ENCODE measurements at regions not wholly inside any gene's neighbourhood (a gene's known extent, or its start where the extent isn't known, plus 50 kb on each side); places are given as distances from the start of the nearest gene placed in this dataset.

DNA sequence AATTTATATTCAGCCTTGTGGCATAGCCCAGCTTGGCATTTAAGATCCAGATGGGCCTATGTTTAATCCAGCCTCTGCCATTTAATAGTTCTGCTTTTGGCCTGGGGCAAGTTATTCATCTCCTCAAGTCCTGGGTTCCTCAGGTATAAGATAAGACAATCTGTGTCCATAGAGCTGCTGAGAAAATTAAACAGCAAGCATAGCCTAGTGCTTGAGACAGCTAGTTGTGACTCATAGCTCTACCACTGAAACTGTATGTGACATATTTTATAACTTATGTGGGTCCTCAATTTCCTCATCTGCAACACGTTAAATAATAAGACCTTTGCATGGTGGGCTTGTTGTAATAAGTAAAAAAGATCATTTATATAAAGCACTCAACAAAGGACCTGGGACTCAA, 53.3 kb upstream of the ATP10B start:
- TF ChIP-seq, protein P1, sequence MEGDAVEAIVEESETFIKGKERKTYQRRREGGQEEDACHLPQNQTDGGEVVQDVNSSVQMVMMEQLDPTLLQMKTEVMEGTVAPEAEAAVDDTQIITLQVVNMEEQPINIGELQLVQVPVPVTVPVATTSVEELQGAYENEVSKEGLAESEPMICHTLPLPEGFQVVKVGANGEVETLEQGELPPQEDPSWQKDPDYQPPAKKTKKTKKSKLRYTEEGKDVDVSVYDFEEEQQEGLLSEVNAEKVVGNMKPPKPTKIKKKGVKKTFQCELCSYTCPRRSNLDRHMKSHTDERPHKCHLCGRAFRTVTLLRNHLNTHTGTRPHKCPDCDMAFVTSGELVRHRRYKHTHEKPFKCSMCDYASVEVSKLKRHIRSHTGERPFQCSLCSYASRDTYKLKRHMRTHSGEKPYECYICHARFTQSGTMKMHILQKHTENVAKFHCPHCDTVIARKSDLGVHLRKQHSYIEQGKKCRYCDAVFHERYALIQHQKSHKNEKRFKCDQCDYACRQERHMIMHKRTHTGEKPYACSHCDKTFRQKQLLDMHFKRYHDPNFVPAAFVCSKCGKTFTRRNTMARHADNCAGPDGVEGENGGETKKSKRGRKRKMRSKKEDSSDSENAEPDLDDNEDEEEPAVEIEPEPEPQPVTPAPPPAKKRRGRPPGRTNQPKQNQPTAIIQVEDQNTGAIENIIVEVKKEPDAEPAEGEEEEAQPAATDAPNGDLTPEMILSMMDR (IDR thresholded peaks at IDR 0.05): no peak
- no peak for TF ChIP-seq POLR2A (IDR thresholded peaks at IDR 0.05)
